Adrenal gland (tissue), 9 donors: ENCODE measurements at regions not wholly inside any gene's neighbourhood (a gene's known extent, or its start where the extent isn't known, plus 50 kb on each side); places are given as distances from the start of the nearest gene placed in this dataset.

ENCODE experiments used
- DNase-seq, 7 donors: peaks; one replicate each; pipeline ENCODE4 v3.0.0-alpha.2; 2019 to 2020
- H3K27ac ChIP-seq, 5 donors: fragments of 200-600 bp; sonication (generic) in 4 of 5; 1 replicate in 3 of 5; 2 replicates in 2 of 5; pipeline versions ENCODE4 v1.5.1 to v1.8.0; 2016 to 2020; ENCODE audit warnings: mild to moderate bottlenecking in 1 of 5
- H3K27me3 ChIP-seq: fragments of 200-600 bp; 2 replicates; pipeline ENCODE4 v1.8.0; 2021
- H3K36me3 ChIP-seq, 2 donors: fragments of 200-600 bp; replicated peaks in 1 of 2; 1 replicate in 1 of 2; 2 replicates in 1 of 2; pipeline versions ENCODE4 v1.5.1 to v1.8.0; 2018 to 2022
- H3K4me1 ChIP-seq, 2 donors: fragments of 200-600 bp; replicated peaks in 1 of 2; 1 replicate in 1 of 2; 2 replicates in 1 of 2; pipeline versions ENCODE4 v1.5.1 to v1.8.0; 2018 to 2021
- H3K4me3 ChIP-seq, 4 donors: fragments of 200-600 bp; sonication (generic) in 3 of 4; one replicate each; pipeline ENCODE4 v1.5.1; 2016 to 2018
- H3K9me3 ChIP-seq, 3 donors: fragments of 200-600 bp; sonication (generic) in 1 of 3; replicated peaks in 1 of 3; 1 replicate in 2 of 3; 2 replicates in 1 of 3; pipeline versions ENCODE4 v1.5.1 to v1.8.0; 2016 to 2021
- CTCF ChIP-seq, 6 experiments: fragments of 450-650 bp in 4 of 6; fragments of 200-600 bp in 2 of 6; sonication (generic) in 1 of 6; IDR thresholded peaks; 1 replicate in 5 of 6; 2 replicates in 1 of 6; pipeline versions ENCODE4 v1.5.1 to v1.8.0; 2016 to 2021; ENCODE audit warnings: antibody characterized with exemption in 6 of 6, mild to moderate bottlenecking in 2 of 6, moderate library complexity in 1 of 6
- POLR2A ChIP-seq, 2 donors: fragments of 450-650 bp; IDR thresholded peaks; one replicate each; pipeline ENCODE4 v1.6.1; 2017; ENCODE audit warnings: antibody characterized with exemption in 2 of 2, mild to moderate bottlenecking in 2 of 2, moderate library complexity in 1 of 2
- WGBS, 4 donors: extraction: QIAGEN DNeasy Blood & Tissue Kit in 2 of 4; methylation state at CpG; one replicate each; pipeline versions ENCODE4 v1.1.5 to v1.1.7; 2013 to 2017; 5-methylcytosine and 5-hydroxymethylcytosine counted together
- intact Hi-C, 2 donors: fragments of 100-400 bp; cut with DNase I; formaldehyde crosslinking; loops; one replicate each; pipeline versions ENCODE4 v1.14.1 to v1.15.0; 2022 to 2023
- donor health status: healthy with polysubstance abuse.
- donor health status: Bipolar disorder and iron deficiency.
- donor health status: DM: yes; HTN: yes; CAD: no.
- donor health status: DM: no; HTN: no; CAD: no.
- donor health status: DM: no; HTN: no; CAD: no.

- 76 to 82% (median 80%) methylated on average over 7 of the region's 7 CpGs for WGBS, 4 donors
- TF ChIP-seq CTCF (IDR thresholded peaks at IDR 0.05) (no peak), POLR2A (IDR thresholded peaks at IDR 0.05) (no peak)
- intact Hi-C loops: no loop called here
- peaks cover 5 to 11% of the 10 kb centered on the region in 2 donors for H3K4me1 ChIP-seq
- H3K27ac ChIP-seq: no peak overlapping the region
- peak in 2 of 7 donors; percentile 17 to 33 for DNase-seq
- no peaks in the 10 kb centered on the region for H3K36me3 ChIP-seq
- no peaks in the 10 kb centered on the region for H3K27me3 ChIP-seq
- H3K4me3 ChIP-seq: no peak overlapping the region
- no peaks in the 10 kb centered on the region for H3K9me3 ChIP-seq
Measured at GRCh38 chr17:27403480-27404005, 52.7 kb upstream of the KSR1 start.

- Histone ChIP-seq H3K27me3 (no peaks in the 10 kb centered on the region), H3K9me3 (no peaks in the 10 kb centered on the region), H3K36me3 (no peaks in the 10 kb centered on the region), H3K4me1 (peaks cover 8 to 16% of the 10 kb centered on the region in 2 donors), H3K4me3 (no peak overlapping the region), H3K27ac (no peak overlapping the region)
- TF ChIP-seq POLR2A (IDR thresholded peaks at IDR 0.05): no peak
- intact Hi-C loops: no loop called here
- DNase-seq: no peak
Measured at GRCh38 chr17:27404676-27405075, 51.6 kb upstream of the KSR1 start.
